ENCODE measurements at regions not wholly inside any gene's neighbourhood (a gene's known extent, or its start where the extent isn't known, plus 50 kb on each side); places are given as distances from the start of the nearest gene placed in this dataset.

DNA sequence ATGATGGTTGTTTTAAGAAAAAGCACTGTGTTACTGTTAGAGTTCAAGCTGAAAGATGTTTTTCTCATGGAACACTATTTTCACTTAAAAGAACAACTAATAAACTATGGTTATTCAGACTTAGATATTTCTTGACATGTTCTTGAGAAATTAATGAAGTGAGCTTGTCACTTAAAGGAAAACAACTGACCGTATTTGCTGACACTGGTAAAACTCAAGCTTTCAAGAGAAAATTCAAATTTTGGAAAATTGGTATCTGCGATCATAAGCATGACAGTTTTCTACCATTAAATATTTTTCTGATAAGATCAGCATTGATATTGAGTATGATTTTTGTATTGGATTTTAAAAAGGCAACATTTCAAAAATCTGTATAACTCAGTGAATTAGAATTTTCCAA lies 549.5 kb upstream of the ACTRT1 start:
- no peak for TF ChIP-seq POLR2A (IDR thresholded peaks at IDR 0.05)
- TF ChIP-seq, protein P1, sequence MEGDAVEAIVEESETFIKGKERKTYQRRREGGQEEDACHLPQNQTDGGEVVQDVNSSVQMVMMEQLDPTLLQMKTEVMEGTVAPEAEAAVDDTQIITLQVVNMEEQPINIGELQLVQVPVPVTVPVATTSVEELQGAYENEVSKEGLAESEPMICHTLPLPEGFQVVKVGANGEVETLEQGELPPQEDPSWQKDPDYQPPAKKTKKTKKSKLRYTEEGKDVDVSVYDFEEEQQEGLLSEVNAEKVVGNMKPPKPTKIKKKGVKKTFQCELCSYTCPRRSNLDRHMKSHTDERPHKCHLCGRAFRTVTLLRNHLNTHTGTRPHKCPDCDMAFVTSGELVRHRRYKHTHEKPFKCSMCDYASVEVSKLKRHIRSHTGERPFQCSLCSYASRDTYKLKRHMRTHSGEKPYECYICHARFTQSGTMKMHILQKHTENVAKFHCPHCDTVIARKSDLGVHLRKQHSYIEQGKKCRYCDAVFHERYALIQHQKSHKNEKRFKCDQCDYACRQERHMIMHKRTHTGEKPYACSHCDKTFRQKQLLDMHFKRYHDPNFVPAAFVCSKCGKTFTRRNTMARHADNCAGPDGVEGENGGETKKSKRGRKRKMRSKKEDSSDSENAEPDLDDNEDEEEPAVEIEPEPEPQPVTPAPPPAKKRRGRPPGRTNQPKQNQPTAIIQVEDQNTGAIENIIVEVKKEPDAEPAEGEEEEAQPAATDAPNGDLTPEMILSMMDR (IDR thresholded peaks at IDR 0.05): no peak
- no peak for TF ChIP-seq POLR2AphosphoS5 (IDR thresholded peaks at IDR 0.05)
- no peak for TF ChIP-seq EP300 (IDR thresholded peaks at IDR 0.05)
